ENCODE measurements at regions not wholly inside any gene's neighbourhood (a gene's known extent, or its start where the extent isn't known, plus 50 kb on each side); places are given as distances from the start of the nearest gene placed in this dataset.

GRCh38 chr2:163252199-163252598, 413.6 kb upstream of the KCNH7 start:
- TF ChIP-seq POLR2A (IDR thresholded peaks at IDR 0.05) (no peak), CTCF (IDR thresholded peaks at IDR 0.05) (no peak)
